Calu3 (cell line): ENCODE measurements at regions not wholly inside any gene's neighbourhood (a gene's known extent, or its start where the extent isn't known, plus 50 kb on each side); places are given as distances from the start of the nearest gene placed in this dataset.

ENCODE experiments used
- BruUV-seq: library from RNA; stranded (reverse); fragments of 400-500 nt; replicated peaks from 2 replicates; lab custom pipeline; 2021; lab: Mats Ljungman, UMichigan
- CTCF ChIA-PET: fragments of 300-600 bp; sonication (Branson Sonifier 250); formaldehyde crosslinking; loops from one replicate; lab custom pipeline; 2022; ENCODE audit warnings: antibody characterized with exemption; lab: Charles Lee
- DNase-seq: peaks from one replicate; pipeline ENCODE4 v3.0.0; 2022
- H3K27ac Mint-ChIP-seq: one replicate; pipeline ENCODE4 v1.8.0; 2022; ENCODE audit warnings: mixed read lengths; ENCODE audit not compliant: unreplicated experiment
- H3K27me3 Mint-ChIP-seq: one replicate; pipeline ENCODE4 v1.8.0; 2022; ENCODE audit warnings: mixed read lengths; ENCODE audit not compliant: unreplicated experiment
- H3K36me3 Mint-ChIP-seq: one replicate; pipeline ENCODE4 v1.8.0; 2022; ENCODE audit warnings: mild to moderate bottlenecking, moderate library complexity, mixed read lengths; ENCODE audit not compliant: insufficient read depth, unreplicated experiment
- H3K4me1 Mint-ChIP-seq: one replicate; pipeline ENCODE4 v1.8.0; 2022; ENCODE audit warnings: mild to moderate bottlenecking, low read depth, mixed read lengths; ENCODE audit not compliant: unreplicated experiment
- H3K4me3 Mint-ChIP-seq: one replicate; pipeline ENCODE4 v1.8.0; 2022; ENCODE audit warnings: mild to moderate bottlenecking, low read depth, moderate library complexity, mixed read lengths; ENCODE audit not compliant: unreplicated experiment
- H3K9me3 Mint-ChIP-seq: one replicate; pipeline ENCODE4 v1.8.0; 2022; ENCODE audit warnings: low read depth, mixed read lengths; ENCODE audit not compliant: unreplicated experiment
- intact Hi-C: fragments of 100-400 bp; cut with micrococcal nuclease; formaldehyde crosslinking; loops from one replicate; pipeline ENCODE4 v1.10.0; 2022; ENCODE audit not compliant: unreplicated experiment
- TF ChIP-seq, protein P1 (sequence below): fragments of 200-600 bp; IDR thresholded peaks from one replicate; pipeline ENCODE4 v1.8.0; 2022; ENCODE audit warnings: antibody characterized with exemption; ENCODE audit not compliant: unreplicated experiment

DNA sequence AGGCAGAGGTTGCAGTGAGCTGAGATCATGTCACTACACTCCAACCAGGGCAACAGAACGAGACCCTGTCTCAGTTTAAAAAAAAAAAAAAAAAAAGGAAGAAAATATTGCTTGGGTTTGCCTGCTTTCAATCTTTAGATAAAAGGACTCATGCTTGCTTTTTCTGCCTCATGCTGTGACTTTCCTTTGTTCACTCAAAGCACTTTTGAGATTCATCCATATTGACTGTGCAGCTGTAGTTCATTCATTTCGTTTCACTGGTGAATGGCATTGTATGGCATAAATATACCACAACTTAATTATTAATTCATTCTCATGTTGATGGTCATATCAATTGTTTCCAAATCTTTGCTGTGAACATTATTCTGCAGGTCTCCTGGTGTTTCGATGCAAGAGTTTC is 97.6 kb upstream of the NFE2L3 start:
- H3K27me3 Mint-ChIP-seq = peaks cover 15% of the 10 kb centered on the region
- H3K27ac Mint-ChIP-seq = no peak overlapping the region
- H3K36me3 Mint-ChIP-seq = no peaks in the 10 kb centered on the region
- peaks cover 4% of the 10 kb centered on the region for H3K9me3 Mint-ChIP-seq
- peaks cover 11% of the 10 kb centered on the region for H3K4me1 Mint-ChIP-seq
- no peak overlapping the region for H3K4me3 Mint-ChIP-seq
- CTCF ChIA-PET = interaction anchor here (0.6 kb wide), 1 partner anchor 193 kb away, joined by 4 read pairs; no protein-coding TSS in a partner anchor
- intact Hi-C loops = no loop called here
- TF ChIP-seq, protein P1, sequence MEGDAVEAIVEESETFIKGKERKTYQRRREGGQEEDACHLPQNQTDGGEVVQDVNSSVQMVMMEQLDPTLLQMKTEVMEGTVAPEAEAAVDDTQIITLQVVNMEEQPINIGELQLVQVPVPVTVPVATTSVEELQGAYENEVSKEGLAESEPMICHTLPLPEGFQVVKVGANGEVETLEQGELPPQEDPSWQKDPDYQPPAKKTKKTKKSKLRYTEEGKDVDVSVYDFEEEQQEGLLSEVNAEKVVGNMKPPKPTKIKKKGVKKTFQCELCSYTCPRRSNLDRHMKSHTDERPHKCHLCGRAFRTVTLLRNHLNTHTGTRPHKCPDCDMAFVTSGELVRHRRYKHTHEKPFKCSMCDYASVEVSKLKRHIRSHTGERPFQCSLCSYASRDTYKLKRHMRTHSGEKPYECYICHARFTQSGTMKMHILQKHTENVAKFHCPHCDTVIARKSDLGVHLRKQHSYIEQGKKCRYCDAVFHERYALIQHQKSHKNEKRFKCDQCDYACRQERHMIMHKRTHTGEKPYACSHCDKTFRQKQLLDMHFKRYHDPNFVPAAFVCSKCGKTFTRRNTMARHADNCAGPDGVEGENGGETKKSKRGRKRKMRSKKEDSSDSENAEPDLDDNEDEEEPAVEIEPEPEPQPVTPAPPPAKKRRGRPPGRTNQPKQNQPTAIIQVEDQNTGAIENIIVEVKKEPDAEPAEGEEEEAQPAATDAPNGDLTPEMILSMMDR = no peak
- no TSS peak for BruUV-seq
- no peak for DNase-seq

DNA sequence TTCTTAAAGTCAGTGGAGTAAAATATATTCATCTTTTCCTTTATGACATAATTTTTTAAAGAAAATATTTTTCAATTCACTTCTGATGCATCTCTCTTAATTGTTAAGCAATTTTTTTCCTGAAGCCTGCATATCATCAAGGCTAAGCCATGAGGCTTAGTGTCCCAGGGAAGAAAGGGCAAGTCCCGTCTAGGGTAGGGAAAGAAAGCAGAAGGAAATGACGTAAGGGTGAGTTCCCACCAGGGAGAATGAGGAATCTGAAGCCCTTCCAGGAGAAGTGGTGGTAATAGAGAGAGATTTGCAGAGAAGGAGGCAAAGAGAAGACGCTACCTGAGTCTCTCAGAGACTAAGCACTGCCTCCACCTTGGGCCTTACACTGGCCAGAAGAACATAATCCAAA is 96.8 kb upstream of the NFE2L3 start:
- BruUV-seq = no TSS peak
- Mint-ChIP-seq H3K27ac (no peak overlapping the region), H3K36me3 (no peaks in the 10 kb centered on the region), H3K27me3 (peaks cover 15% of the 10 kb centered on the region), H3K9me3 (peaks cover 4% of the 10 kb centered on the region), H3K4me3 (no peak overlapping the region), H3K4me1 (peaks cover 5% of the 10 kb centered on the region)
- intact Hi-C loops = no loop called here
- TF ChIP-seq, protein P1 = no peak
- CTCF ChIA-PET = interaction anchor here (0.6 kb wide), 1 partner anchor 106 kb away, joined by 3 read pairs; no protein-coding TSS in a partner anchor
- no peak for DNase-seq

DNA sequence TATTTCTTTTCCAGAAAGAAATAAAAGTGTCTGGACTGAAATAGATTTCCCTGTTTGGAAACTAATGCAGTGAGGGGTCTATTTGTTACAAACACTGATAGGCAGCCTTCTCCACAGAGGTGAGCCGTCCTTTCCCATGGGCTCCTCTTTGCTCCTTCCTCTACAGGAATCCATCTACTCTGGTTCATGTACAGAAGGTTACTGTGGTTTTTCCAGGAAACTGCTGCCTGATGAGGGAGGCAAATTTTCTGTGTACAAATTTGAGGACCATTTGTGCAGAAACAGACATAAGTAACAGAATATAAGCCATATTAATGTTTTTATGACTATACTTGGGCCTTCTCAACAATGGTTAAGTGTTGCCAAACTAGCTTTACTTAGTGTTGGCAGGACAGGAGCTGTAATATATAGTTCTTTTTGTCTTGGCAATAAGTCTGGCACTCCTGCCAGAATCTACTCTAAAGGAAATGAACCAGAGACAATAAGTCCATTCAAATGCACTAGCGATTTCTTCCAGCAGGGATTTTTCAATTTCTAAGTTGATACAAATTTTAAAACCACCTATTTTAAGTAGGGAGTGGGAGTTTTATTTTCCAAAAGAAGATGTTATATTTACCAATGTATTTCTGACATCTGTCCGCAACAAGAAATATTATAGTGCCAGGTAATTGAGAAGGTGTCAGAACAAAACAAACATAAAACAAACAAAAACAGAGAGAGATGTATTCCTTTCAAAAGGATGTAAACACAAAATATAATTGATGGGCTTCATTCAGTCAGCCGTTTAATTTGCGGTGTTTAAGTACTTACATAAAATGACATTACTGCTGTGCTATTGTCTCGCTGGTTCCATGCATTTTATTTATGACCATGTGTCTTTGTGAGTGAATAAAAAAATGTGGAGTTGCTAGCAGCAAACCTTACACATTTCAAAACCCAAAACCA is 91.0 kb upstream of the NFE2L3 start:
- TF ChIP-seq, protein P1 = no peak
- DNase-seq = no peak
- peaks cover 12% of the 10 kb centered on the region for H3K4me1 Mint-ChIP-seq
- CTCF ChIA-PET = no interaction called here
- BruUV-seq = no TSS peak
- no peak overlapping the region for H3K27ac Mint-ChIP-seq
- intact Hi-C loops = loop anchor here (1.0 to 5.0 kb wide), 4 partner anchors 64 to 168 kb away; no protein-coding TSS in a partner anchor
- H3K9me3 Mint-ChIP-seq = no peaks in the 10 kb centered on the region
- H3K36me3 Mint-ChIP-seq = no peaks in the 10 kb centered on the region
- H3K27me3 Mint-ChIP-seq = peaks cover 38% of the 10 kb centered on the region
- no peak overlapping the region for H3K4me3 Mint-ChIP-seq

DNA sequence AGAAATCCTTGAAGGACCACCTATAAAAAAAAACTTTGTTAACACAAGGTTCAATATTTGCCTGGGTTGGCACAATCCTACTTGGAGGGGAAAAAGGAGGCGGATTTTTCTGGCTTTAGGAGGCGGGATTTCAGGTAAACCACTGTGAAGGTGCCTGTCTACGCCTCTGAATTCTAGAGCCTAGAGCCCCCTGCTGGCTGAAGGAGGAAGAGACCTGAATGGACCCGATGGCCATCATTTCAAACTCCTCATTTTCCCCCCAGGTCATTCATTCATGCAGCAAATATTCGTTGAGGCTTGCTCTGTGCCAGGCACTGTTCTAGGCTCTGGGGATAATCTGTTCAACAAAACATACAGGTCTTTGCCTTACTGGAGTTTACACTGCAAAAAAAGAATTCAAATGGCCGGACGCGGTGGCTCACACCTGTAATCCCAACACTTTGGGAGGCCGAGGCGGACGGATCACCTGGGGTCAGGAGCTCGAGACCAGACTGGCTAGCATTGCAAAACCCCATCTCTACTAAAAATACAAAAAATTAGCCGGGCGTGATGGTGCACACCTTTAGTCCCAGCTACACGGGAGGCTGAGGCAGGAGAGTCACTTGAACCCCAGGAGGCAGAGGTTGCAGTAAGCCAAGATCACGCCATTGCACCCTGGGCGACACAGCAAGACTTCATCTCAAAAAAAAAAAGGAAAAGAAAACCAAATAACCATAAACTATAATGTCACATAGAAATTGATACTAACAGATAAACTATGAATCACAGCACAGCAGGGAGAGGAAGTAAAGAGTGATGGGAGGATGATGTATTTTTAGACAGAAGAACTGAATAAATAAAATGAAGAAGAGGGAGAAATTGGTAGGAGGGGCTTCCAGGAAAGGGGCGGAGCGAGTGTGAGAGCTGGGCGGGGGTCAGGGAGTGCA is 90.1 kb upstream of the NFE2L3 start:
- CTCF ChIA-PET = interaction anchor here (1.0 to 1.7 kb wide), 3 partner anchors 21 to 170 kb away, joined by 3 to 5 read pairs (median 4); no protein-coding TSS in a partner anchor
- Mint-ChIP-seq H3K9me3 (no peaks in the 10 kb centered on the region), H3K4me3 (no peak overlapping the region), H3K27me3 (peaks cover 43% of the 10 kb centered on the region), H3K4me1 (peaks cover 12% of the 10 kb centered on the region), H3K36me3 (no peaks in the 10 kb centered on the region), H3K27ac (no peak overlapping the region)
- peak; percentile 91 for DNase-seq
- no TSS peak for BruUV-seq
- intact Hi-C loops = loop anchor here (1.0 to 5.0 kb wide), 4 partner anchors 65 to 169 kb away; no protein-coding TSS in a partner anchor
- TF ChIP-seq, protein P1 = peak; percentile 96
